ENCODE measurements at regions not wholly inside any gene's neighbourhood (a gene's known extent, or its start where the extent isn't known, plus 50 kb on each side); places are given as distances from the start of the nearest gene placed in this dataset.

GRCh38 chr4:36716874-36717273, 435.5 kb downstream of the DTHD1 start:
- TF ChIP-seq, protein P1, sequence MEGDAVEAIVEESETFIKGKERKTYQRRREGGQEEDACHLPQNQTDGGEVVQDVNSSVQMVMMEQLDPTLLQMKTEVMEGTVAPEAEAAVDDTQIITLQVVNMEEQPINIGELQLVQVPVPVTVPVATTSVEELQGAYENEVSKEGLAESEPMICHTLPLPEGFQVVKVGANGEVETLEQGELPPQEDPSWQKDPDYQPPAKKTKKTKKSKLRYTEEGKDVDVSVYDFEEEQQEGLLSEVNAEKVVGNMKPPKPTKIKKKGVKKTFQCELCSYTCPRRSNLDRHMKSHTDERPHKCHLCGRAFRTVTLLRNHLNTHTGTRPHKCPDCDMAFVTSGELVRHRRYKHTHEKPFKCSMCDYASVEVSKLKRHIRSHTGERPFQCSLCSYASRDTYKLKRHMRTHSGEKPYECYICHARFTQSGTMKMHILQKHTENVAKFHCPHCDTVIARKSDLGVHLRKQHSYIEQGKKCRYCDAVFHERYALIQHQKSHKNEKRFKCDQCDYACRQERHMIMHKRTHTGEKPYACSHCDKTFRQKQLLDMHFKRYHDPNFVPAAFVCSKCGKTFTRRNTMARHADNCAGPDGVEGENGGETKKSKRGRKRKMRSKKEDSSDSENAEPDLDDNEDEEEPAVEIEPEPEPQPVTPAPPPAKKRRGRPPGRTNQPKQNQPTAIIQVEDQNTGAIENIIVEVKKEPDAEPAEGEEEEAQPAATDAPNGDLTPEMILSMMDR (IDR thresholded peaks at IDR 0.05): no peak
- TF ChIP-seq POLR2A (IDR thresholded peaks at IDR 0.05): no peak

All from ovary (tissue), 3 donors.